ENCODE measurements at regions not wholly inside any gene's neighbourhood (a gene's known extent, or its start where the extent isn't known, plus 50 kb on each side); places are given as distances from the start of the nearest gene placed in this dataset.

DNA sequence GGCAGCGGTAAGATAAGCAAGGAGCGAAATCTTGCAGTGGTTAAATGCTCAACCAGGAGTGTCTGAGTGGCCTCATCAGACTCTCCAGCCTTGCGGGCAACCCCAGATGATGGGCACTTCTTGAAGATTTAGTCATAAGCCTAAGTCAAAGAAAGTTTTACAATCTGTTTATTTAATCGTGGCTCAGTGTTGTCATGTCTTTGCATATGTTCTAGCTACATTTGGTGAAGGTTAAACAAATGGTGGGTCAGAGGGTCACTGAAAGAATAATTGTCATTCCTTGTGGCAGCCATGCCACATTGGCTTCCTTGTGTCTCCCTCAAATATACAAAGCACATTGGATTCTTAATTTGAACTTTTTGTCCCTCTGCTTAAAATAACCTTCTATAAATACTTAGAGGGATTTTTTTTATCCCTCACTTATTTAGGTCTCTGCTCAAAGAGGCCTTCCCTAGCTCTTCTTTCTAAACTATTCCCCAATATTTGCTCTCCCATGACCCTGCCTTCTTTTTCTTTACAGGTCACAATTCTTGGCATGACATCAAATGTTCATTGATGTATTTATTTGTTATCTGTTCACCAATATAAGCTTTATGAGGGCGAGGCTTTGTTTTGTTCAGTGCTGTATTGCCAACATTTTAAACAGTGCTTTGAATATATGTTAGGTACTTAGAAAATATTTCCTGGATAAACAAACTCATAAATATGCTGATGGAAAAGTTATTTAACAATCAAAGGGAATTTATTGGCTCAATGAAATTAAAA, 68.7 kb downstream of the NEUROD6 start:
- TF ChIP-seq, protein P1, sequence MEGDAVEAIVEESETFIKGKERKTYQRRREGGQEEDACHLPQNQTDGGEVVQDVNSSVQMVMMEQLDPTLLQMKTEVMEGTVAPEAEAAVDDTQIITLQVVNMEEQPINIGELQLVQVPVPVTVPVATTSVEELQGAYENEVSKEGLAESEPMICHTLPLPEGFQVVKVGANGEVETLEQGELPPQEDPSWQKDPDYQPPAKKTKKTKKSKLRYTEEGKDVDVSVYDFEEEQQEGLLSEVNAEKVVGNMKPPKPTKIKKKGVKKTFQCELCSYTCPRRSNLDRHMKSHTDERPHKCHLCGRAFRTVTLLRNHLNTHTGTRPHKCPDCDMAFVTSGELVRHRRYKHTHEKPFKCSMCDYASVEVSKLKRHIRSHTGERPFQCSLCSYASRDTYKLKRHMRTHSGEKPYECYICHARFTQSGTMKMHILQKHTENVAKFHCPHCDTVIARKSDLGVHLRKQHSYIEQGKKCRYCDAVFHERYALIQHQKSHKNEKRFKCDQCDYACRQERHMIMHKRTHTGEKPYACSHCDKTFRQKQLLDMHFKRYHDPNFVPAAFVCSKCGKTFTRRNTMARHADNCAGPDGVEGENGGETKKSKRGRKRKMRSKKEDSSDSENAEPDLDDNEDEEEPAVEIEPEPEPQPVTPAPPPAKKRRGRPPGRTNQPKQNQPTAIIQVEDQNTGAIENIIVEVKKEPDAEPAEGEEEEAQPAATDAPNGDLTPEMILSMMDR (IDR thresholded peaks at IDR 0.05 in 8 of 11, conservative IDR thresholded peaks at IDR 0.05 in 3 of 11), result no peak
- no peak for TF ChIP-seq POLR2A (IDR thresholded peaks at IDR 0.05)
- TF ChIP-seq POLR2AphosphoS5 (IDR thresholded peaks at IDR 0.05), result no peak
